GM19438 (cell line): ENCODE measurements at regions not wholly inside any gene's neighbourhood (a gene's known extent, or its start where the extent isn't known, plus 50 kb on each side); places are given as distances from the start of the nearest gene placed in this dataset.
"Not testable (repeated sequence)": the region's sequence is repeated elsewhere in the genome, so short reads cannot be mapped to it uniquely, and the experiment has no call there.

Source experiments
- ATAC-seq: cut with Tn5 transposase; IDR thresholded peaks from one replicate; pipeline ENCODE4 v1.9.1; 2021; ENCODE audit warnings: low read depth; ENCODE audit not compliant: unreplicated experiment

- ATAC-seq = not testable (repeated sequence)
Observed at GRCh38 chr17:20840987-20841865, 201.6 kb downstream of the USP22 start.

GRCh38 chr17:20842012-20842411 is 200.8 kb downstream of the USP22 start:
- ATAC-seq = not testable (repeated sequence)

GRCh38 chr17:20843261-20843660 is 199.6 kb downstream of the USP22 start:
- not testable (repeated sequence) for ATAC-seq

GRCh38 chr17:20843799-20844553 is 198.8 kb downstream of the USP22 start:
- ATAC-seq = not testable (repeated sequence)

GRCh38 chr17:20848869-20849443 is 193.9 kb downstream of the USP22 start:
- not testable (repeated sequence) for ATAC-seq

- ATAC-seq = not testable (repeated sequence)
Observed at GRCh38 chr17:20851591-20852238, 191.1 kb downstream of the USP22 start.

- no peak for ATAC-seq
Observed at GRCh38 chr17:20852239-20852989, 190.4 kb downstream of the USP22 start.

- ATAC-seq = no peak
Observed at GRCh38 chr17:20852990-20853370, 189.8 kb downstream of the USP22 start.

- not testable (repeated sequence) for ATAC-seq
Observed at GRCh38 chr17:20855910-20856470, 186.8 kb downstream of the USP22 start.

GRCh38 chr17:20866444-20867209 is 176.2 kb downstream of the USP22 start:
- not testable (repeated sequence) for ATAC-seq

- ATAC-seq = not testable (repeated sequence)
Observed at GRCh38 chr17:20867436-20867937, 175.3 kb downstream of the USP22 start.

- not testable (repeated sequence) for ATAC-seq
Observed at GRCh38 chr17:20867938-20868661, 174.7 kb downstream of the USP22 start.

- not testable (repeated sequence) for ATAC-seq
Observed at GRCh38 chr17:20868662-20869007, 174.2 kb downstream of the USP22 start.

GRCh38 chr17:20873173-20873572 is 169.6 kb downstream of the USP22 start:
- ATAC-seq = not testable (repeated sequence)

- ATAC-seq = not testable (repeated sequence)
Observed at GRCh38 chr17:20873688-20874328, 169.0 kb downstream of the USP22 start.

- ATAC-seq = not testable (repeated sequence)
Observed at GRCh38 chr17:20877384-20877783, 165.4 kb downstream of the USP22 start.

- ATAC-seq = no peak
Observed at GRCh38 chr17:20890338-20890737, 152.5 kb downstream of the USP22 start.

- not testable (repeated sequence) for ATAC-seq
Observed at GRCh38 chr17:20895426-20895825, 147.4 kb downstream of the USP22 start.
